ENCODE measurements at regions not wholly inside any gene's neighbourhood (a gene's known extent, or its start where the extent isn't known, plus 50 kb on each side); places are given as distances from the start of the nearest gene placed in this dataset.

DNA sequence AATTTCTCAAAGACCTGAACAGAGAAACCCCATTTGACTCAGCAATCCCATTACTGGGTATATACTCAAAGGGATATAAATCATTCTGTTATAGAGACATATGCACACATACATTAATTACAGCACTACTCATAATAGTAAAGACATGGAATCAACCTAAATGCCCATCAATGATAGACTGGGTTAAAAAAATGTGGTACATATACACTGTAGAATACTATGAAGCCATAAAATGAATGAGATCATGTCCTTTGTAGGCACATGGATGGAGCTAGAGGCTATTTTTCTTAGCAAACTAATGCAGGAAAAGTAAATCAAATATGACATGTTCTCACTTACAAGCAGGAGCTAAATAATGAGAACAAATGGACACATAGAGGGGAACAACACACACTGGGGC is 303.8 kb downstream of the BTG1 start:
- Histone ChIP-seq H3K4me1 (ENCODE audit: insufficient read depth, low read length) (no peaks in the 10 kb centered on the region), H3K4me3 (ENCODE audit: low read length) (no peak overlapping the region), H3K27ac (ENCODE audit: low read depth, low read length) (no peak overlapping the region), H3K27me3 (ENCODE audit: insufficient read depth, low read length) (no peaks in the 10 kb centered on the region), H3K9me3 (ENCODE audit: insufficient read depth, low read depth, low read length) (no peaks in the 10 kb centered on the region), H3K36me3 (ENCODE audit: insufficient read depth, low read length) (no peaks in the 10 kb centered on the region), H3K9ac (ENCODE audit: low read depth, low read length) (no peak overlapping the region)

DNA sequence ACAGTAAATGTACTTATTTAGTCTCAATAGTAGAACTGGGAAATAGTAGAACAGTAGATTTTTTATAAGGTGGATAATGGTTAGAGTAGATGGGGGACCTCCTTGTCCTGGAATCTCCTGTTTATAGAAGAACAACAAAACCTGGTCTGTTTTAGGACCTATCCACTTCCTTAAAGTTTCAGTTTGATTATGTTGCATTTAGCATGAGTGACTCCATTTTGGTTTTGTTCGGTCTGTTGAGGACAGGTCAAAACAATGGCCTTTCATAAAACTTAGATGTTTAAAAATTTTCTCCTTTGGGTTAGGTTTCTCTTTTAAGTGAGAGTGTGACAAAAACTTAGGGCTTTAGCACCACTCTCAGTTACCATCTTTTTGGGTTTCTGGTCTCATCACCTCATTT is 308.9 kb downstream of the BTG1 start:
- 100% methylated on average over 1 of the region's 1 CpG for WGBS
- Histone ChIP-seq H3K27me3 (ENCODE audit: insufficient read depth, low read length) (no peaks in the 10 kb centered on the region), H3K9ac (ENCODE audit: low read depth, low read length) (no peak overlapping the region), H3K9me3 (ENCODE audit: insufficient read depth, low read depth, low read length) (no peaks in the 10 kb centered on the region), H3K27ac (ENCODE audit: low read depth, low read length) (no peak overlapping the region), H3K4me1 (ENCODE audit: insufficient read depth, low read length) (no peaks in the 10 kb centered on the region), H3K36me3 (ENCODE audit: insufficient read depth, low read length) (no peaks in the 10 kb centered on the region), H3K4me3 (ENCODE audit: low read length) (no peak overlapping the region)

DNA sequence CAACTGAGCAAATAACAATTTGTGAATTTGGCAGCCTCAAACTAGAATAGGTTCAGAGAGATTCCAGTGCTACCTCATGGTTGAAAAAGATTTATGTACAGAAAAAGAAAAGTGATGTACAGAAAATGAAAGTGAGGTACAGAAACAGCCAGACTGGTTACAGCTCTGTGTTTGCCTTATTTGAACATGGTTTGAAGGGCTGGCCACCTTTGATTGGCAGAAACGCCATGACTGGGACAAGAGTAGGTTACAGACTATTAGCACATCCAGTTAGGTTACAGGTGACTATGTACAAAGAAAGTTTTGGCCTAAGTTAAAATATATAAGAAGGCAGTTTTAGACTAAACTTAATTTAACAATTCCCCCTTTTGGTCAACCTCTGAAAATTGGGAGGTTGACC is 309.4 kb downstream of the BTG1 start:
- no peak overlapping the region for H3K4me3 ChIP-seq (ENCODE audit: low read length)
- no peaks in the 10 kb centered on the region for H3K27me3 ChIP-seq (ENCODE audit: insufficient read depth, low read length)
- 96% methylated on average over 1 of the region's 1 CpG for WGBS
- H3K4me1 ChIP-seq (ENCODE audit: insufficient read depth, low read length), result no peaks in the 10 kb centered on the region
- H3K9me3 ChIP-seq (ENCODE audit: insufficient read depth, low read depth, low read length), result no peaks in the 10 kb centered on the region
- H3K9ac ChIP-seq (ENCODE audit: low read depth, low read length), result no peak overlapping the region
- H3K36me3 ChIP-seq (ENCODE audit: insufficient read depth, low read length), result no peaks in the 10 kb centered on the region
- H3K27ac ChIP-seq (ENCODE audit: low read depth, low read length), result no peak overlapping the region

DNA sequence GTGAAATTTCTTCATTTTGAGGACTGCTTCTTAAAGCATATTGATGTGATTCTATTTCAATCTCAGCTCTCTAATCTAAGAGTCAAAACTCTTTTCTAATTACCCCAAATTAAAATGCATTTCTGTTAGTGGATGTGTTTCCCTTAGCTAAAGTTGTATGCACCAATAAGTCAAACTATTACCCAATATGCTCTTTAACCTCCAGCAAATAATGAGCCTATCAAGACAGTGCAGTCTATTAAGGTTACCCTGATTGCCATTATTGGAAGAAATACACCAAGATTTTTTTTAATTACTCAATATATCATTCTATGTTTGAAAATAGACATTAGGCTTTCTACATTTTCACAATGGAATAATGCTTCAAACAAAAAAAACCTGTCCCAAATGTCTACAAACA is 310.0 kb downstream of the BTG1 start:
- Histone ChIP-seq H3K9me3 (ENCODE audit: insufficient read depth, low read depth, low read length) (no peaks in the 10 kb centered on the region), H3K4me3 (ENCODE audit: low read length) (no peak overlapping the region)

DNA sequence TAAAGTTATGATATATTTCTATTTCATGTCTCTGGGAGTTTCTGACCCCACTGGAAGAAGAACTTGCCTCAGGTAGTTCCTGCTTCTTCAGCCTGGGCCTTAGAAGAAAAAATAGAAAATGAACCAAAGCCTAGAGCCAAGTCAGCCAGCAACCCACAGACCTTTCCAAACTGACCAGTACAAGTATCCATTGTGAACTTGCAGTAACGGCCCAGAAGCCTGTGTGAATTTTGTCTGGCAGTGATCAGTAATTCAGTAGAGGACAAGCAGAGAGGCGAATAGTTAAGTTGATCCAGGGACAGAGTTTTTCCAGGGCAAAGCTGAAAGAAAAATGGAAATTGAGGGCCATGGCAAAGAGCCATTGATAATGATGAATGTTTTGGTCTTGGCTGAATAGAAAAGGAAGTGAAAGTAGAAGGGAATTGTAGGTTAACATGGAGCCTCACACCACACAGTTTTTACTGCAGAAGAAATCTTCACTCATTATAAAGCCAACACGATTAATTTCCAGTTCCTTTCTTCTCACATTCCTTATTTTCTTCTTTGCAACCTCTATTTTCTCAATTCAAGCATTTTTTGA is 311.8 kb downstream of the BTG1 start:
- Histone ChIP-seq H3K27me3 (ENCODE audit: insufficient read depth, low read length) (no peaks in the 10 kb centered on the region), H3K9me3 (ENCODE audit: insufficient read depth, low read depth, low read length) (no peaks in the 10 kb centered on the region), H3K36me3 (ENCODE audit: insufficient read depth, low read length) (no peaks in the 10 kb centered on the region), H3K4me1 (ENCODE audit: insufficient read depth, low read length) (no peaks in the 10 kb centered on the region), H3K9ac (ENCODE audit: low read depth, low read length) (no peak overlapping the region), H3K4me3 (ENCODE audit: low read length) (no peak overlapping the region), H3K27ac (ENCODE audit: low read depth, low read length) (no peak overlapping the region)
- WGBS, result 97% methylated on average over 3 of the region's 3 CpGs

More for the DNA sequence above, 310.0 kb downstream of the BTG1 start:
- Histone ChIP-seq H3K27me3 (ENCODE audit: insufficient read depth, low read length) (no peaks in the 10 kb centered on the region), H3K9ac (ENCODE audit: low read depth, low read length) (no peak overlapping the region), H3K36me3 (ENCODE audit: insufficient read depth, low read length) (no peaks in the 10 kb centered on the region), H3K27ac (ENCODE audit: low read depth, low read length) (no peak overlapping the region), H3K4me1 (ENCODE audit: insufficient read depth, low read length) (no peaks in the 10 kb centered on the region)

DNA sequence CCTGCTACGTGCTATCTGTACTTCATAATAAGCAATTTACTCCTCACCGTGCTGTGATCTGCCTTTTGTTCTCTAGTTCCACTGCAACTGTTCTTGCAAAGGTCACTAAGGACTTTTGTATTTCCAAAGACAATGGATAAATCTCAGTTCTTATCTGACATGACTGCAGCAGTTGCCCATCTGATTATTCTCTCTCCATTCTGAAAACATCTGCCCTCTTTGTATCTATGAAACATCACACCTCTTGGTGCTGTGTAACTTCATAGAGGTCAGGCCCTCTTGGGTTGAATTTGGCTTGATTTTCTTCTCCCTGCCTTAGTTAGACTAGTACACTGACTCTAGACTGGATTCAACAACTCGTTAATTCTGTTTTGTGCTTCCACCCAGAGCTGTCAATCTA is 319.6 kb downstream of the BTG1 start:
- Histone ChIP-seq H3K27me3 (ENCODE audit: insufficient read depth, low read length) (no peaks in the 10 kb centered on the region), H3K9ac (ENCODE audit: low read depth, low read length) (no peak overlapping the region), H3K9me3 (ENCODE audit: insufficient read depth, low read depth, low read length) (no peaks in the 10 kb centered on the region), H3K36me3 (ENCODE audit: insufficient read depth, low read length) (no peaks in the 10 kb centered on the region), H3K4me1 (ENCODE audit: insufficient read depth, low read length) (no peaks in the 10 kb centered on the region; the same call in 1 of the 2 replicates), H3K4me3 (ENCODE audit: low read length) (no peak overlapping the region), H3K27ac (ENCODE audit: low read depth, low read length) (no peak overlapping the region)
- WGBS, result 83% methylated on average over 3 of the region's 3 CpGs

DNA sequence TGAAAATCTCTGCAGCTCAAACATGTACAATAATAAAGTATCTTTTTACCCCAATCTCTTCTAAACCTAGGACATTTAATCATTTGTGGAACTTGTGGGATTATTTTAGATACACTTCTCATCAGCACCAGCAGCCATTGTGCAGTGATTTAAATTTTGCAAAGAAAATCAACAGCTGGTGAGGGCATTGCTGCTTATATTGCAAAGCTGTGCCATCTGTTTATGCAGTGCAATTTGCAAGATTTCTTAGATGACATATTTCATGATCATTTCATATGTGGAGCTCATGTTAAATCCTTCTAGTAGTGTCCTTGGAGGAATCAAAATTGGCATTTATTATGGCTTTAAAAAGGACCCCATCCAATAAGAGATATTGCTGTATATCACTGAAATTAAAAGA is 320.7 kb downstream of the BTG1 start:
- no peaks in the 10 kb centered on the region for H3K9me3 ChIP-seq (ENCODE audit: insufficient read depth, low read depth, low read length)
- H3K4me1 ChIP-seq (ENCODE audit: insufficient read depth, low read length), result no peaks in the 10 kb centered on the region; the same call in 1 of the 2 replicates
- no peaks in the 10 kb centered on the region for H3K27me3 ChIP-seq (ENCODE audit: insufficient read depth, low read length)
- H3K9ac ChIP-seq (ENCODE audit: low read depth, low read length), result no peak overlapping the region
- H3K27ac ChIP-seq (ENCODE audit: low read depth, low read length), result no peak overlapping the region
- H3K36me3 ChIP-seq (ENCODE audit: insufficient read depth, low read length), result no peaks in the 10 kb centered on the region
- H3K4me3 ChIP-seq (ENCODE audit: low read length), result no peak overlapping the region

DNA sequence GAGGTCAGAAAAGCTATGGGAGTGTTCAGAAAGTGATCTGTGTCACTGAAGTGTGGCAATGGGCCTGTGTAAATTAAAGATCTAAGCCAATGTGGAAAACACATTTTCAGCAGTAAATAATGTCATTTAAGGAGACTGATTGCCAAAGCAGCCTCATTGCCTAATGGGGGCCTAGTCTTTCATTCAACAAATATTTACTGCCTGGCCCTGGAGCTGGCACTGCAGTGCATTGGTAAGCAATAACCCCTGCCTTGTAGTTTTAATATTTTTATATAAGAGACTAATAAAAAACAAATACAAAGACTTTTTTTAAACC is 326.6 kb downstream of the BTG1 start:
- H3K9me3 ChIP-seq (ENCODE audit: insufficient read depth, low read depth, low read length), result no peaks in the 10 kb centered on the region
- H3K4me1 ChIP-seq (ENCODE audit: insufficient read depth, low read length), result no peaks in the 10 kb centered on the region
- H3K27me3 ChIP-seq (ENCODE audit: insufficient read depth, low read length), result no peaks in the 10 kb centered on the region
- no peak overlapping the region for H3K9ac ChIP-seq (ENCODE audit: low read depth, low read length)
- no peaks in the 10 kb centered on the region for H3K36me3 ChIP-seq (ENCODE audit: insufficient read depth, low read length)
- no peak overlapping the region for H3K4me3 ChIP-seq (ENCODE audit: low read length)
- H3K27ac ChIP-seq (ENCODE audit: low read depth, low read length), result no peak overlapping the region

DNA sequence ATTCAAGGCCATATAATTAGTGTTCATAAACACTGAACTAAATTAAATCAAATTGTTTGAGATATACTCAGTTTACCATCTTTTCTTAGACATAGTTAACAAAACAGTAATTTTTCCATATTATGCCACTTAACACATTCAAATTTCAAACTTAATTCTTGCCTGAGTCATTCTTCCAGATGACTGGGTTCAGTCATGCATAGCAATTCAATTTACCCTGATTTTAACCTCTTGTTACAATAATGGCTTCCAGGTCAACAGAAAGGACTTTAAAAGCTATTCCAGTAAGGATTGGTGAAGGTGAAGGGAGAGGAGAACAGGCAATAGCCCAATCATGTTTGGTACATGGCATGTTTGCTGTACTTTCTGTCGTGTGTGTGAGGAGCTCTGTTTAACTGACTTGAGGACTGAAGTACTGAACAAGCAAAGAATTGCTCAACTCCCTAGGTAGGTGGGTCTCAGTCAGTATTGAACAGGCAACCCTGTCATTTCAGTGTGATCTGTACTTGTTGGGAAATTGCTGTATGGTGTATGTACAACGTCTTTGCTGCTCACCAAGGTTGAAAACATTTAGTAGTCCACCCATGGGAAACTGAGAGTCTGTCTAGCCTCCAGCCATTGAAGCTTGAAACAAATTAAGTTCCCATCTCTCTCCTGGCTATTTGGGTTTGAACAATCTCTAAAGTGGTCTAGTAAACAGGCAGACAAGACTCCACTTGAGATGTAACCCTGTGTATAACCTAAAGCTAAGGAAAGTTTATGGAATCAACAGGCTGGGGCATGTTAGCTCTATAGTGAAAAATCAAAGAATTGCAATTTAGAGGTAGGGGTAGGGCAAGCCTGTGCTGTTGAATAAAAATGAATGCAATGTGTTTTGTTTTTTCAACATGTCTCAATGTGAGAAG is 327.2 kb downstream of the BTG1 start:
- H3K27me3 ChIP-seq (ENCODE audit: insufficient read depth, low read length), result no peaks in the 10 kb centered on the region
- H3K9ac ChIP-seq (ENCODE audit: low read depth, low read length), result no peak overlapping the region
- H3K4me1 ChIP-seq (ENCODE audit: insufficient read depth, low read length), result no peaks in the 10 kb centered on the region
- H3K4me3 ChIP-seq (ENCODE audit: low read length), result no peak overlapping the region
- no peak overlapping the region for H3K27ac ChIP-seq (ENCODE audit: low read depth, low read length)
- 85% methylated on average over 2 of the region's 2 CpGs for WGBS
- no peaks in the 10 kb centered on the region for H3K9me3 ChIP-seq (ENCODE audit: insufficient read depth, low read depth, low read length)
- H3K36me3 ChIP-seq (ENCODE audit: insufficient read depth, low read length), result no peaks in the 10 kb centered on the region

DNA sequence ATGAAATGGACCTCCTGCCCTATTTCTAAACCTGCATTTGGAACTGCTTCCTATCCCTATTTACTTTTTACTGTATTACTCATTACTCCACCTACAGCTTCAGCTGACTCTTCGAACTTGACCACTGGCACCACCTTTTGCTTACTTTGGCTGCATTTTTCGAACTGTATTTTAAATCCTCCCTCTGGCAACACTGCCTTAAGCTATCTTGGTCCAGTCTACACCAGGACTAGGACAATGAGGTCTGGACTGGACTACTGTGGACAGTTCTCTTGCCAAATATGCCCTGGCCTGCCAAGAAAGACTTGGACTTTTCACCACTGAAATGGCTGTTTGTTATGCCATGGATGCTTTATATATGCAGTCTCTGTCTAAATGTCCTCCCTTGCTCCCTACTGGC is 328.1 kb downstream of the BTG1 start:
- H3K9me3 ChIP-seq (ENCODE audit: insufficient read depth, low read depth, low read length), result no peaks in the 10 kb centered on the region
- H3K9ac ChIP-seq (ENCODE audit: low read depth, low read length), result no peak overlapping the region
- H3K27ac ChIP-seq (ENCODE audit: low read depth, low read length), result no peak overlapping the region
- WGBS, result 91% methylated on average over 2 of the region's 2 CpGs
- H3K4me3 ChIP-seq (ENCODE audit: low read length), result no peak overlapping the region
- no peaks in the 10 kb centered on the region for H3K36me3 ChIP-seq (ENCODE audit: insufficient read depth, low read length)
- no peaks in the 10 kb centered on the region for H3K27me3 ChIP-seq (ENCODE audit: insufficient read depth, low read length)
- no peaks in the 10 kb centered on the region for H3K4me1 ChIP-seq (ENCODE audit: insufficient read depth, low read length)

DNA sequence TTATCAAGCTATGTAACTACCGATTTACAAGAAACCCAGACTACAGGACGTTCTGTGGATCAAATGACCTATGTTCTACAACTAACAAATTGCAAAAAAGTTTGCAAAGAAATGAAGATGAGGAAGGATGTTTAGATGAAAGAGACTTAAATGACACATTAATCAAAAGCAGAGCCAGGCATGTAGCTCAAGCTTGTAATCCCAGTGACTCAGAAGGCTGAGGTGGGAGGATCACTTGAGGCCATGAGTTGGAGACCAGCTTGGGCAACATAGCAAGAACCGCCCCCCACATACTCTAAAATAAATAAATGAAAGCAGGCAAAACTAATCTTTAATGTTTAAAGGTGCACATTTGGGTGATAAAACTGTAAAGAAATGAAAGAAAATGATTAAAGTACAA is 331.9 kb downstream of the BTG1 start:
- Histone ChIP-seq H3K27ac (ENCODE audit: low read depth, low read length) (no peak overlapping the region), H3K9me3 (ENCODE audit: insufficient read depth, low read depth, low read length) (no peaks in the 10 kb centered on the region; the same call in 1 of the 2 replicates), H3K4me1 (ENCODE audit: insufficient read depth, low read length) (no peaks in the 10 kb centered on the region), H3K4me3 (ENCODE audit: low read length) (no peak overlapping the region), H3K36me3 (ENCODE audit: insufficient read depth, low read length) (no peaks in the 10 kb centered on the region), H3K9ac (ENCODE audit: low read depth, low read length) (no peak overlapping the region), H3K27me3 (ENCODE audit: insufficient read depth, low read length) (no peaks in the 10 kb centered on the region)
- 91% methylated on average over 2 of the region's 3 CpGs for WGBS
